Spleen (tissue), 7 donors: ENCODE measurements at regions not wholly inside any gene's neighbourhood (a gene's known extent, or its start where the extent isn't known, plus 50 kb on each side); places are given as distances from the start of the nearest gene placed in this dataset.

ENCODE experiments used
- CTCF ChIP-seq, 11 experiments: fragments of 200-600 bp in 7 of 11; fragments of 450-650 bp in 4 of 11; sonication (generic) in 4 of 11; IDR thresholded peaks in 8 of 11; conservative IDR thresholded peaks in 3 of 11; 1 replicate in 7 of 11; 2 replicates in 4 of 11; pipeline versions ENCODE4 v1.4.0 to v1.8.0; 2016 to 2021; ENCODE audit warnings: antibody characterized with exemption in 11 of 11, inconsistent platforms in 4 of 11, mild to moderate bottlenecking in 1 of 11
- POLR2A ChIP-seq, 3 donors: fragments of 450-650 bp; IDR thresholded peaks; one replicate each; pipeline ENCODE4 v1.5.1; 2017; ENCODE audit warnings: antibody characterized with exemption in 3 of 3, mild to moderate bottlenecking in 1 of 3
- POLR2AphosphoS5 ChIP-seq, 3 donors: sonication (generic); formaldehyde crosslinking; IDR thresholded peaks; one replicate each; pipeline ENCODE4 v1.5.1; 2017; ENCODE audit warnings: antibody characterized with exemption in 3 of 3
- donor health status: DM: no; HTN: no; CAD: no; lungs with moderate emphysema.
- donor health status: DM: no; HTN: no; CAD: no.
- donor health status: DM: no; HTN: no; CAD: no.

GRCh38 chr3:181613191-181613590 lies 98.5 kb upstream of the SOX2 start:
- TF ChIP-seq POLR2AphosphoS5 (IDR thresholded peaks at IDR 0.05) (no peak), CTCF (IDR thresholded peaks at IDR 0.05 in 8 of 11, conservative IDR thresholded peaks at IDR 0.05 in 3 of 11) (no peak), POLR2A (IDR thresholded peaks at IDR 0.05) (no peak)
